Naive thymus-derived CD4-positive, alpha-beta T cell (primary cell): ENCODE measurements at regions not wholly inside any gene's neighbourhood (a gene's known extent, or its start where the extent isn't known, plus 50 kb on each side); places are given as distances from the start of the nearest gene placed in this dataset.

Source experiments
- ATAC-seq: fragments of 150-1000 bp; cut with Tn5 transposase; 2 replicates; pipeline ENCODE4 v1.10.0; 2021; ENCODE audit warnings: mild to moderate bottlenecking, moderate library complexity
- CTCF ChIA-PET: fragments of 350-600 bp; sonication (Branson Sonifier 250); formaldehyde crosslinking; loops from one replicate; lab custom pipeline; 2021; ENCODE audit warnings: antibody characterized with exemption; lab: Charles Lee
- POLR2A ChIA-PET: fragments of 350-600 bp; sonication (Branson Sonifier 250); formaldehyde crosslinking; loops from one replicate; lab custom pipeline; 2021; ENCODE audit warnings: antibody characterized with exemption, inconsistent platforms; lab: Charles Lee
- DNase-seq, 9 donors: peaks; one replicate each; pipeline versions ENCODE4 v3.0.0 to v3.0.0-alpha.2; 2020 to 2022; ENCODE audit warnings: mixed read lengths in 1 of 9
- H3K27ac ChIP-seq: one replicate; pipeline ENCODE4 v1.7.0; 2013; ENCODE audit warnings: mild to moderate bottlenecking, low read depth, low read length, moderate library complexity
- H3K27me3 ChIP-seq, 2 donors: one replicate each; pipeline ENCODE4 v1.7.0; 2013; ENCODE audit warnings: low read length in 2 of 2, mild to moderate bottlenecking in 2 of 2, moderate library complexity in 2 of 2; ENCODE audit not compliant: control insufficient read depth in 2 of 2, insufficient read depth in 2 of 2
- H3K36me3 ChIP-seq, 3 experiments: 1 replicate in 2 of 3; 2 replicates in 1 of 3; pipeline ENCODE4 v1.7.0; 2013; ENCODE audit warnings: low read length in 3 of 3, mild to moderate bottlenecking in 3 of 3, moderate library complexity in 1 of 3; ENCODE audit not compliant: insufficient read depth in 3 of 3, control insufficient read depth in 2 of 3
- H3K4me1 ChIP-seq, 2 donors: one replicate each; pipeline ENCODE4 v1.7.0; 2013; ENCODE audit warnings: low read length in 2 of 2, mild to moderate bottlenecking in 2 of 2, moderate library complexity in 1 of 2; ENCODE audit not compliant: control insufficient read depth in 2 of 2, insufficient read depth in 2 of 2
- H3K4me3 ChIP-seq: 2 replicates; pipeline ENCODE4 v1.7.0; 2013; ENCODE audit warnings: mild to moderate bottlenecking, low read length
- H3K9me3 ChIP-seq, 3 experiments: 1 replicate in 2 of 3; 2 replicates in 1 of 3; pipeline ENCODE4 v1.7.0; 2013; ENCODE audit warnings: low read length in 3 of 3; ENCODE audit not compliant: control insufficient read depth in 2 of 3
- H3K27ac Mint-ChIP-seq, 9 donors: one replicate each; pipeline ENCODE4 v1.8.0; 2020 to 2022; ENCODE audit warnings: mixed read lengths in 9 of 9, mild to moderate bottlenecking in 8 of 9, moderate library complexity in 5 of 9, inconsistent platforms in 2 of 9
- H3K27me3 Mint-ChIP-seq, 5 donors: one replicate each; pipeline ENCODE4 v1.8.0; 2021 to 2022; ENCODE audit warnings: mixed read lengths in 5 of 5, mild to moderate bottlenecking in 1 of 5
- H3K36me3 Mint-ChIP-seq, 5 donors: one replicate each; pipeline ENCODE4 v1.8.0; 2020 to 2022; ENCODE audit warnings: mixed read lengths in 5 of 5, mild to moderate bottlenecking in 3 of 5, inconsistent platforms in 1 of 5
- H3K4me1 Mint-ChIP-seq, 7 donors: one replicate each; pipeline ENCODE4 v1.8.0; 2020 to 2022; ENCODE audit warnings: mixed read lengths in 7 of 7, mild to moderate bottlenecking in 3 of 7, inconsistent platforms in 1 of 7
- H3K4me3 Mint-ChIP-seq, 10 donors: one replicate each; pipeline ENCODE4 v1.8.0; 2020 to 2022; ENCODE audit warnings: mild to moderate bottlenecking in 10 of 10, mixed read lengths in 10 of 10, moderate library complexity in 6 of 10, inconsistent platforms in 2 of 10
- H3K9me3 Mint-ChIP-seq, 11 donors: one replicate each; pipeline ENCODE4 v1.8.0; 2020 to 2022; ENCODE audit warnings: mixed read lengths in 11 of 11, mild to moderate bottlenecking in 4 of 11, inconsistent platforms in 1 of 11, moderate library complexity in 1 of 11
- intact Hi-C, 2 donors: fragments of 100-400 bp; cut with micrococcal nuclease; formaldehyde crosslinking; loops; one replicate each; pipeline ENCODE4 v1.15.1; 2023

GRCh38 chr3:188036375-188037194 is 117.4 kb upstream of the LPP start:
- POLR2A ChIA-PET: no interaction called here
- Histone ChIP-seq H3K27me3 (no peaks in the 10 kb centered on the region), H3K9me3 (no peaks in the 10 kb centered on the region), H3K27ac (no peak overlapping the region), H3K36me3 (no peaks in the 10 kb centered on the region), H3K4me1 (no peaks in the 10 kb centered on the region), H3K4me3 (no peak overlapping the region)
- intact Hi-C loops: no loop called here
- ATAC-seq (no peak), DNase-seq (no peak)
- CTCF ChIA-PET: no interaction called here
- no peak overlapping the region for H3K4me3 Mint-ChIP-seq
- peaks cover 0 to 8% (median 0%) of the 10 kb centered on the region in 11 donors for H3K9me3 Mint-ChIP-seq
- peak overlapping the region in 1 of 9 donors; percentile 17 for H3K27ac Mint-ChIP-seq
- peaks cover 0 to 5% (median 0%) of the 10 kb centered on the region in 5 donors for H3K27me3 Mint-ChIP-seq
- H3K36me3 Mint-ChIP-seq: peaks cover 0 to 20% (median 3%) of the 10 kb centered on the region in 5 donors
- H3K4me1 Mint-ChIP-seq: peaks cover 0 to 16% (median 3%) of the 10 kb centered on the region in 7 donors

GRCh38 chr3:188037195-188037718 is 116.7 kb upstream of the LPP start:
- intact Hi-C loops: no loop called here
- ChIA-PET CTCF (no interaction called here), POLR2A (no interaction called here)
- ATAC-seq: no peak
- H3K4me1 ChIP-seq: no peaks in the 10 kb centered on the region
- Mint-ChIP-seq H3K36me3 (peaks cover 0 to 16% (median 3%) of the 10 kb centered on the region in 5 donors), H3K9me3 (peaks cover 0 to 8% (median 0%) of the 10 kb centered on the region in 11 donors), H3K4me1 (peaks cover 0 to 14% (median 3%) of the 10 kb centered on the region in 7 donors), H3K27me3 (peaks cover 0 to 5% (median 0%) of the 10 kb centered on the region in 5 donors), H3K4me3 (no peak overlapping the region), H3K27ac (no peak overlapping the region)
- no peaks in the 10 kb centered on the region for H3K36me3 ChIP-seq
- DNase-seq: no peak
- no peaks in the 10 kb centered on the region for H3K27me3 ChIP-seq
- H3K27ac ChIP-seq: no peak overlapping the region
- H3K9me3 ChIP-seq: no peaks in the 10 kb centered on the region
- no peak overlapping the region for H3K4me3 ChIP-seq

DNA sequence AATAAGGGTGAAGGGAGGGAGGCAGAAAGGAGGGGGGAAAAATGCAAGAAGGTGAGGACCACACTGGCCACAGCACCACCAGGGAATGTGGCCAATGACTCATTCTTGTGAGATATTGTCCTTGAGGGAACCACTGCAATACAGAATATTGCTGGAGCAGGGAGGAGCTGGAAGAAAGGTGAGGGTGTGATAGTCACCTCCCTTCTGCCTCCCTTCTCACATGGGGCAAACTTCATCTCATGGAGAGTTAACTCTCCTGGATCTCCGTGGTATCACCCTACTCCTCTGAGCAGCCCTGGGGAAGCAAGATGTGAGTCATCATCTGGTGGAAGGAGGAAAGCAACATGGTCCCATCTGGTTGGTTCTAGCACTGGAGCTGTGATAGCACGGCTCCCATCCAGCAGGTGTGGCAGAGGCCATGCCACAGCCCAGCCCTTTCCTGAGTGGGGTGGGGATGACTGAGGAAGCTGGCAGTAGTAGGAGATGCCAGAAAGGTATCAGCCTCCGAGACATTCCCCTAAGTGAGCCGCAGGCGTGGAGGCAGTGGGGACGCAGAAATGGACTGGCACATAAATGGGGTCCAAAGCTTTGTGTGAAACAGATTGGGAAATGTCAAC is 115.9 kb upstream of the LPP start:
- Histone ChIP-seq H3K36me3 (no peaks in the 10 kb centered on the region), H3K27me3 (no peaks in the 10 kb centered on the region), H3K27ac (no peak overlapping the region), H3K4me1 (no peaks in the 10 kb centered on the region), H3K4me3 (no peak overlapping the region), H3K9me3 (no peaks in the 10 kb centered on the region)
- CTCF ChIA-PET: no interaction called here
- intact Hi-C loops: no loop called here
- POLR2A ChIA-PET: no interaction called here
- Mint-ChIP-seq H3K4me3 (no peak overlapping the region), H3K36me3 (peaks cover 0 to 10% (median 0%) of the 10 kb centered on the region in 5 donors), H3K4me1 (peaks cover 0 to 16% (median 3%) of the 10 kb centered on the region in 7 donors), H3K9me3 (peaks cover 0 to 8% (median 0%) of the 10 kb centered on the region in 11 donors), H3K27me3 (peaks cover 0 to 5% (median 0%) of the 10 kb centered on the region in 5 donors), H3K27ac (no peak overlapping the region)
- DNase-seq: no peak
- ATAC-seq: no peak

DNA sequence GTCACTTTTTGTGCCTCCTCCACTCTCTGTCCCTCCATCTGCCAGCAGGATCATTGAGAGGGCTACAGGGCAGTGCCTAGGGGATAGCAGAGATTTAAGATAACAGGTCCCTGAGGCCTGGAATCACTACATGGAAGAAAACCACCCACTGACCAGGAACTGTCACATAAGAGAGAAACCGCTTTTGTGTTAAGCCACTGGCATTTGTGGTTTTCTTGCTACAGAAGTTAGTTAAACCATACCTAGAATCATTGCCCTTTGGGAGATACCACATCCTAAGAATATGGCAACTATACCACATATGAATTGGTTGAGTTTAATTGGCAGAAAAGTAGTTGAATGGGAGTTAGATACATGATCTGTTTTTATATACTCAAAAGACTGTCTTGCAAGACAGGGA is 112.8 kb upstream of the LPP start:
- Mint-ChIP-seq H3K27ac (no peak overlapping the region), H3K4me3 (no peak overlapping the region), H3K27me3 (no peaks in the 10 kb centered on the region), H3K9me3 (peaks cover 0 to 3% (median 0%) of the 10 kb centered on the region in 11 donors), H3K36me3 (peaks cover 0 to 7% (median 0%) of the 10 kb centered on the region in 5 donors), H3K4me1 (peaks cover 0 to 26% (median 3%) of the 10 kb centered on the region in 7 donors)
- ChIA-PET POLR2A (no interaction called here), CTCF (no interaction called here)
- H3K4me1 ChIP-seq: no peaks in the 10 kb centered on the region
- intact Hi-C loops: no loop called here
- no peaks in the 10 kb centered on the region for H3K36me3 ChIP-seq
- no peak overlapping the region for H3K27ac ChIP-seq
- H3K4me3 ChIP-seq: no peak overlapping the region
- no peak for DNase-seq
- H3K9me3 ChIP-seq: no peaks in the 10 kb centered on the region
- H3K27me3 ChIP-seq: no peaks in the 10 kb centered on the region
- no peak for ATAC-seq

DNA sequence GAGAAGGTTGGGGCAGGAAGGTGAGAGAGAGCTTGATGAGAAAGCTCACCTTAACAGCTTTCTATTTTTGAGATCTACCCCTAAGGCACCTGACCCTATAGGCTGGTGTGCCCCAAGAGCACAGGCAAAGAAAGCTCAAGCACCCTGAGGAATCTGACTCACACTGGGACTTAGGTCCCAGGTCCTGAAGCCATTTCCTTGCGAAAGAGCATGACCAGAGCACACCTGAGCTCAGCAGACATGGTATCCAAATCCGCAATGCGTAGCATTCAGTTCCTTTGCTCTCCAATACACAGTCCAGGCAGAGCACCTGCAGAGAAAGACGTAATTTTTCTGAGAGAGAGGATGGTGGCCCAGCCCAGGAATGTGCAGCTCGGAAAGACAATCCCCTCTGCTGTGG is 112.1 kb upstream of the LPP start:
- Histone ChIP-seq H3K4me3 (no peak overlapping the region), H3K9me3 (no peaks in the 10 kb centered on the region), H3K36me3 (no peaks in the 10 kb centered on the region), H3K4me1 (no peaks in the 10 kb centered on the region), H3K27me3 (no peaks in the 10 kb centered on the region), H3K27ac (no peak overlapping the region)
- H3K4me3 Mint-ChIP-seq: no peak overlapping the region
- DNase-seq: no peak
- no peak overlapping the region for H3K27ac Mint-ChIP-seq
- POLR2A ChIA-PET: no interaction called here
- H3K36me3 Mint-ChIP-seq: peaks cover 0 to 7% (median 0%) of the 10 kb centered on the region in 5 donors
- intact Hi-C loops: no loop called here
- H3K4me1 Mint-ChIP-seq: peaks cover 0 to 26% (median 3%) of the 10 kb centered on the region in 7 donors
- H3K27me3 Mint-ChIP-seq: peaks cover 0 to 3% (median 0%) of the 10 kb centered on the region in 5 donors
- H3K9me3 Mint-ChIP-seq: peaks cover 0 to 3% (median 0%) of the 10 kb centered on the region in 11 donors
- ATAC-seq: no peak
- CTCF ChIA-PET: no interaction called here

GRCh38 chr3:188042466-188042865 is 111.5 kb upstream of the LPP start:
- Mint-ChIP-seq H3K9me3 (peaks cover 0 to 3% (median 0%) of the 10 kb centered on the region in 11 donors), H3K4me1 (peaks cover 0 to 26% (median 3%) of the 10 kb centered on the region in 7 donors), H3K36me3 (peaks cover 0 to 7% (median 0%) of the 10 kb centered on the region in 5 donors), H3K27ac (no peak overlapping the region), H3K4me3 (no peak overlapping the region), H3K27me3 (peaks cover 0 to 4% (median 0%) of the 10 kb centered on the region in 5 donors)
- CTCF ChIA-PET: no interaction called here
- no peak for ATAC-seq
- no peaks in the 10 kb centered on the region for H3K27me3 ChIP-seq
- POLR2A ChIA-PET: no interaction called here
- no peaks in the 10 kb centered on the region for H3K36me3 ChIP-seq
- DNase-seq: no peak
- no peak overlapping the region for H3K4me3 ChIP-seq
- H3K27ac ChIP-seq: no peak overlapping the region
- H3K9me3 ChIP-seq: no peaks in the 10 kb centered on the region
- intact Hi-C loops: no loop called here
- no peaks in the 10 kb centered on the region for H3K4me1 ChIP-seq
